NCI-H510A (cell line): ENCODE measurements at regions not wholly inside any gene's neighbourhood (a gene's known extent, or its start where the extent isn't known, plus 50 kb on each side); places are given as distances from the start of the nearest gene placed in this dataset.
A peak's percentile ranks its signal among the peaks of the same experiment; 100 is the strongest.

Source experiments
- DNase-seq: peaks from one replicate; lab custom pipeline; 2025; lab: John Stamatoyannopoulos, UW

DNA sequence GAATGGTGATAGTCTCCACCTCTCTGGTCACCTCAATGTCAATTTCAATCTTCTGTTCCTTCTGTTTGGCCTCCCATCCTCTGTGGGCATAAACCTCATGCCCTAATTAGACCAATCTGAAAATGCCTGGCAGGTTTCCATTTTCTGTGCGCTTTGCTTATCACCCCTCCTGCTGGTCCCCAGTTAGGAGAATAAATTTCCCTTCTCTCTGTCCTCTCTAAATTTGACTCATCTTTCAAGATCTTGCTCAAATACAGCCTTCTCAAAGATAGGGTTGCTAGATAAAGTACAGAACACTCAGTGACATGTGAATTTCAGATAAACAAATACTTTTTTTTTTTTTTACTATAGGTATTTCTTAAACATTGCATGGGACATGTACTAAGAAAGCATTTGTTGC lies 69.4 kb upstream of the CD180 start:
- no peak for DNase-seq

DNA sequence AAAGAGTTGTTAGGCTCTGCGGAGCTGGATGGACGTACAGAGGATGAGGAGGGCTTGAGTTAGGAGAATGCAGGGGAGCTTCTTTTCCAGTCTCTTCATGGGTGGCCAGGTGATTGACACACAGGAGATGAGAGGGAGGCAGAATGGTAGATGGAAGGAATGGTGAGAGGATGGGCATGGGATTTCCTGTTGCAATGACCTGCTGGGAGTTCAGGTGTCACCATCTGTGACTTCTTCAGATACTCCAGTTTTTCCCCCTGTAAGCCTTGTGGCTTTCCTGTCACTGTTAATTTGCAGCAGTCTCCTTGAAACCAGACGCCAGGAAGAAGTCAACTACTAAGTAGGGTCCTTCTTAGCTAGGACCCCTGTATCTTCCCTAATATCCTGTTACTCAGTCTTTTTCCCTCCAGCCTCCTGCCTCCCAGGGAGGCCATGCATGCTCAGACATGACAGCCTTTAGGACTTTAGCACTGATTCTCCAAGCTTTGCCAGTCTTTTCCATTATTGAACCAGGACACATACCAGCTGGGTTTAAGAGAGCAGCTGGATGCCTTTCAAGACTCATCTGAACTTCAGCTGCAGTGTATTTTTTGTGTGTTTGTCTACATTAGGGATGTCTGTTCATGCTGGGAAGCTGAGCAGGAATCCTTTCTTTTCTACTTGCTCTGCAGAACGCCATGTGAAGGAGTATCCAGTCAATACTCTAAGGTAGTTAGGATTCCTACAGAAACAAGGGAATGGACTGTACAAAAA lies 67.2 kb upstream of the CD180 start:
- DNase-seq, result no peak

DNA sequence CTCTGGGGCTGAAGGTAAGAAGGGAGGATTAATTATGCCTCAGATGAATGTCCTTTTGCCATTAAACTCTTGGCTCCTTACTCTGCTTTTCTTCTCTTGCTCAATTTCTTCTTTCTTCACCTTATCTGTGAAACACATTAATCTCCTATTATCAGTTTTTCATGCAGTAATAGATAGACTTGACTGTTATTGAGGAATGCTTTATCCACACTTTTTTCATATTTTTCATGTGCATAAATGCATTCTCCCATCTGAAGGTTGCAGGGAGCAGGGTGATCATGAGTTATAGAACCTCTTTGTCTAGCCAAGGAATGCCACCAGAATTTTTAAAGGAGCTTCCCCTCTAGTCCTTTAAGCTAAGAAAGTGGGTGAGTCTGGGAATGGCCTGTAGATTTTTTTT lies 66.4 kb upstream of the CD180 start:
- DNase-seq, result no peak

DNA sequence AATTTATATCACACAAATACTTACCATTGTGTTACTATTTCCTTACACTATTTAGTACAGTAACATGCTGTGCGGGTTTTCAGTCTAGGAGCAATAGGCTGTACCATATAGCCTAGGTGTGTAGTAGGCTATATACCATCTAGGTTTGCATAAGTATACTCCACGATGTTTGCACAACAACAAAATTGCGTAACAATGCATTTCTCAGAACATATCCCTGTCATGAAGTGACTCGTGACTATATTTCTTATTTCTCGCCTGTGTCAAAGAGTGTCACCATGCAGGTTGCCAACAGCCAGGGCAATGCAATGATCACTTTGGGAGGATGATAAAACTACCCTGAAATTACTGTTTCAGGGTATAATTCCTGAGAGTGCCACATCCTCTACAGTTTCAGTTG lies 65.6 kb upstream of the CD180 start:
- no peak for DNase-seq

DNA sequence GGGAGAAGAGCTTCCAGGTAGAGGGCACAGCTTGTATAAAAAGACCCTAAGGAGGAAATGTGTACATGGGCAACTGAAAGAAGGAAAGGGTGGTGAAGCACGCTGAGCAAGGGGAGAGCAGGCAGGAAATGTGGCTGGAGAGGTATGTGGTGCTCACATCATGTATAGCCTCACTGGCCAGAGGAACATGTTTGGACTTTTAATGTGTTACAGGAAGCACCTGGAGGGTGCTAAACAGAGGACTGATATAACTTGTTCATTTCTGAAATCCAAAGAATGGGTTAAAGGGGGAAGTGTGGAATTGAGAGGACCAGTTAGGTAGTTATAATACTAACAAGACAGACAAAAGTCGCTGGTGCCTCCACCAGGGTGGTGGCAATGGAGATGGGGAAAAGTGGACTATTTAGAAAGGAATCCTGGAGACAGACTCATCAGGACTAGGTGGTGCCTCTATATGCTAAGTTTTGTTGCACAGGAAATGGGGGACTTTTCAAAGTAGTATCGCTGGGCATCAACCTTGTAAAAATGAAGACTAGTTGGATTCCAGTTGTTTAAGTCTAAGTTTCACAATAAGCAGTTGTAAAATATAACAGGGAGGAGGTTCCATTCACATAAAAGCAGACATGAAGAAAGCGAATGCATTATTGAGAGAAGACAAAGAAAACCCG lies 63.1 kb upstream of the CD180 start:
- DNase-seq, result no peak

DNA sequence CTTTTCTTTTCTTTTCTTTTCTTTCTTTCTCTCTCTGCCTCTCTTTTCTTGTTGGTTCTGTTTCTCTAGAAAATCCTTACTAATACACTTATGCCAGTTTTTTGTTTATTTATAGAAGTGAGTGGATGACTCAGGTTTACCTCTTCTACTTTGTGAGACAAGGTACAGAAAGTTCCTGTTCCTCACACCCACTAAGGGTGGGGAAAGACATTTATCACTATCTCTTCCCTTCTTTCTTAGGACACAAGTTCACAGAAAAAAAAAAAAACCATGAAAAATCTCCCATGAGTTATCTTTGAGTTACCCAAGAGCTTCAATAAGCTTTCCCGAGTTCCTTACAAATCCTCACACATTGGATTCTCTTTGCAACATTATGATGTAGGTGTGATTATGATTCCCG lies 60.9 kb upstream of the CD180 start:
- no peak for DNase-seq

DNA sequence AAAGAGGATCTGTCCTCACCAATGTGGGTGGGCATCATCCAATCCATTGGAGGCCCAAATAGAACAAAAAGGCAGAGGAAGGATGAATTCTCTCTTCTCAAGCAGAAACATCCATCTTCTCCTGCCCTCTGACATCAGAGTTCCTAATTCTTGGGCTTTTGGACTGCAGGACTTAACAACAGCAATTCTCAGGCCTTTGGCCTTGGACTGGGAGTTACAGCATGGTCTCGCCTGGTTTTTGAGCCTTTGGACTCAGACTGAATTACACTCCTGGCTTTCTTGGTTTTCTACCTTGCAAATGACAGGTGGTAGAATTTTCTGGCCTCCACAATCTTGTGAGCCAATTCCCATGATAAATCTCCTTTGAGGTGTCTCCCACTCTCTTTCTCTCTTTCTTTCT lies 60.5 kb upstream of the CD180 start:
- no peak for DNase-seq

DNA sequence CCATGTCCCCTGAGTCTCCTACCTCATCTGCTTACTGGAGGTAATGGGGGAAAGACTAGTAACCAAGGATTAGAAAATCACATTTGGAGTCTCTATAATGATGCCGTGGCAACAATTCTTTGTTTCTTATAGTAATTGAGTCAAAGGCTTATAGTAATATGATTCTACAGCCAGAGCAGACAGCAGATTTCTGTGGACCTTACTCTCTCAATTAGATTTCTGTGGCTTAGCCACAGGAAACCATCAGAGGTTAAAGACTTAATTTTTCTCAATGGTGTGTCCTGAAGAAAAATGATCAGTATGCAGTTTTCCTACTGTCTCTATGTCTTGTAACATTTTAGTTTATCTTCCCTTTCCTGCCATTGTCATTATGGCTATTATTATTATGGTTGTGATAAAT lies 59.3 kb upstream of the CD180 start:
- DNase-seq, result no peak

DNA sequence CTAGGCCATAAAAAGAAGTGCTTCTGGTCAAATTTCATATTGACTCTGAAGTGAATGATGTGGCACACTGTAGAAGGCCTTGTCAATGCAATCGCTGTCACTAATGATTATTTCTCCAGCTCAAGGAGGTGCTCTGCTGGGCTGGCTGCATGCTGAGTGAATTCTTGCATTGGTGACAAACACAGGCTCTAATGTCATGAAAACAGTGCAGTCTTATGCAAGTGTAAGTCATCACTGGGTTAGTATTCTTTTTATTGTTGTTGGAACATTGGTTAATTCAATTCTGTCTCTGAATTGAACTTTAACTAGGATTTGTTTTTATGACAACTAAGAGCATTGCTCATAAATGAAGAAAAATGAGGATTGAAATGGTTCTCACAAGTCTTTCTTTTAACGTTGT lies 57.3 kb upstream of the CD180 start:
- no peak for DNase-seq

DNA sequence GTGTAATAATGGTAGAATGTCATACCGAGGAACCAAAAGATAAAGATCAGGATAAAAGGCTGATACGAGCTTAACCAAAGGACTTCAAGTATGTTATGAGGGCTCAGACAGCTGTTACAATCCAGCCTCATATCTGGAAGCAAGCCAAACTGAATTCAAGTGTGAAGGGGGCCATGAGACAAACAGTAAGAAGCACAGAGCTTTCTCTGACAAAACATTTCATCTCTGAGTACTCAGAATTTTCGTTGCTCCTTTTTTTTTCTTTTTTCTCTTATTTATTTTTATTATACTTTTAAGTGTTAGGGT lies 52.9 kb upstream of the CD180 start:
- peak; percentile 31 for DNase-seq

DNA sequence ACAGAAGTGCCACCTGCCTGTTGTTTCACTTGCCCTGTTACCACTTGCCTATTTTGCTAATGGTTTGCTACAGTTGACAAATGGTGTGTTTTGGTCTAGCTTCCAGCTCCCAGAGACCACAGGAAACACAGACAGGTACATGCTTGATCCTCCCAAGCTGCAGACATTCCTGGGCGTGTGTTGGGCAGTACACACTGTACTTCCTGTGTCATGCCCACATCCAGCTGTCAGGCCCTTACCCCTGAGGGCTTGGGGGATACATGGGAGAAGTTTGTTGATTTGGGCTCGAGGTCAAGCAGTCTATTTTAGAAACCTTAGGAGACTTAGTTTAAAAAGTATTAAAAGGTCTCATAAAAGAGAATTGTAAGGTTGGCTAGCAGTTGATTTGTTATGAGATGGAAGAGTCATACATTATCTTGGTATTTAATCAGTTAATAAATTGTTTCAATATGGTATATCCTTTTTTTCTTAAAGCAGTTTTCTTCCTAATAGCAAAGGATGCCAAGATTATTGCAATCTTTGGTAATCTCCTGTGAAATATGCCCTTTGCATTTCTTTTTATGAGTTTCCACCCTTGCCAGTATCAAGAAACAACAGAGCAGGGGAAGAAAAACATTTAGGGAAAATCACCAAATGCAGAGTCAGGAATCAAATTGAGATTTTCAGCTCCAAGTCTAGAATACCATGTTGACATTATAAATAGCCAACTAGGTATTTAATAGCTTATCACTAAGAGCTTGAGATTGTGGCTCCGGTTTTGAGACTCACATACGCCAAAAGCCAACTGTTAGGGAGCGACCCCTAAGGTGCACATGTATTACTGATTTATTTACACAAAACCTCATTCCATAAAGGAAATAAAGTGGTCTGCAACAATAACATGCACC lies 52.3 kb upstream of the CD180 start:
- DNase-seq, result no peak

DNA sequence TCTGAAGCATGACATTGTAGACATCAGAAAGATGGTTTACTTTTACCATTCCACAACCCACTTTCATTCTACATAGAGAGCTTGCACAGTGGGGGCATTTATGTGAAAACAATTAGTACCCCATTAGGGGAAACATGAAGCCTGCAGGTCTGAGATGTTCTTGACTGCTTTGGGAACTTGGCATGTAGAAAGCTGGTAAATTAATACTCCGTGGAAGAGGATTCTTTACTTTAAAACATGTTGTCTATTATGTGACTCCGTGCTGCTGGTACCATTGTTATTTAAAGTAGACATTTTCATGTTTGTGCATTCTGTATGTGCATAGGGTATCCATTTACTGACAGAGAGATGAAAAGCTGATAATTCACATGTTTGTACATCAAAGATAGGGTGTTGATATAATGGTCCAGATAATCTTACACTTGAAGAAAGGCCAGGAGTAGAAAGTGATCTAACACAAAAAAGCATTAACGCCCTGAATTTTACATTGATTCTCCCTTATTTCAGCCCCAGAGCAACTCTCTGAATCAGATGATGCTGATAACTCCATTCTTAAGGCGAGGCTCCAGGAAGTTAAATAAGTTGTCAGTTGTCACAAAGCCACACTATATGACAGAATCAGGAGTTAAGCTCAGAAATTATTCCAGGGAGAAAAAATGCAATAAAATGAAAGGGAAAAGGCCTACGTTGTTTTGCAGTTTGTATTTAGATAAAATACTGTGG lies 50.1 kb upstream of the CD180 start:
- DNase-seq, result no peak
